ENCODE measurements at regions not wholly inside any gene's neighbourhood (a gene's known extent, or its start where the extent isn't known, plus 50 kb on each side); places are given as distances from the start of the nearest gene placed in this dataset.

DNA sequence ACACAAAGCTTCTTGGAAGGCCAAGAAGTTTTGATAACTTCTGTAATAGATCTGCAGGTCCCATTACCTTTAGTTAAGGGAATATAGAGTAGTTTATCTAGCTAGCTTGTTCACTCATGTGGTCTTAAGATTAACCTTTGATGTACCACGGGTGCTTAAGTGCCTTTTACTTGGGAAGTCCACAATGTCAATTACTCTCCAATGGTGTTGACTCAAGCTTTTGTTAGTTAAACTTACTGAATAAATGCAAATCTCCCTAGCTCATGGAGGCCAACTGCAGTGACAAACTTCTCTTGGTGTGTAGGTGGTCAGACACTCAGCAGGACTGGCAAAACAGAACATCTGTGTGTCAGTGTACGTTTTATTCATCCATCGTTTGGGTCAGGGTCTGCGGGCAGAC lies 501.5 kb downstream of the ELAVL2 start:
- no peak for DNase-seq

DNA sequence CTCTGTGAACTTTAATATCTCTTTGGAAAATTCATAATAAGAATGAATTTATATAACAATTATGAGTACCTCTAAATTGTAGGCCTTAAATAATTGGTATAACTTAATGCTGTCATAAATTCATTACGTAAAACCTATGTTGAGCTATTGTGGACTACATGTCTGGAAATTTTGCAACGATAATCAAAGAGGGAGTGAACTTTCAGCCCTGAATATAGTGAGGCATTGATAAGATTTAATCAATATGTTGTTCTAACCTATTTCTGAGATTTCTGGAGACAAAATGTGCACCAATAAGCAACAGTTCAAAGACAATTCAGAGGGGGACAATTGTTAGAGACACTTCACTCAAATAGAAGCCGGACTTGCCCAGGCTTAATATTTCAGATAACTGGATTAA lies 499.4 kb downstream of the ELAVL2 start:
- DNase-seq: no peak

DNA sequence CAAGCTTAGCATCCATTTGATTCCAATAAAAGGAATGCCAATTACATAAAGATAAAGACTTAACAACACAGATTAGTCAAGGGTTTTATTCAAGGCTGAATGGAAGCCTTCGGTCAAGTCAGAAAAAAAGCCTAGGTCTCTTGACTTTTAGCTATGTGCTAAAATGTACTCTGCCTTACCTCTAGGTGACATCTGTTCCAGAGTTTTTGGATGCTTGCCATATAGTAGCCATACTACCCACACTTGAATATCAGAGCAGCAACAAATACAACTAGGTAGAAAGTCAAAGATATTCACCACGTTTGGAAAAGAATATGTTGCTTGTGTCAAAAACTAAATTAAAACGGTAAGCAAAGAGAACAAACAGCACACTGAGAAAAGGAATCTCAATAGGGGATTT lies 484.7 kb downstream of the ELAVL2 start:
- no peak for DNase-seq

DNA sequence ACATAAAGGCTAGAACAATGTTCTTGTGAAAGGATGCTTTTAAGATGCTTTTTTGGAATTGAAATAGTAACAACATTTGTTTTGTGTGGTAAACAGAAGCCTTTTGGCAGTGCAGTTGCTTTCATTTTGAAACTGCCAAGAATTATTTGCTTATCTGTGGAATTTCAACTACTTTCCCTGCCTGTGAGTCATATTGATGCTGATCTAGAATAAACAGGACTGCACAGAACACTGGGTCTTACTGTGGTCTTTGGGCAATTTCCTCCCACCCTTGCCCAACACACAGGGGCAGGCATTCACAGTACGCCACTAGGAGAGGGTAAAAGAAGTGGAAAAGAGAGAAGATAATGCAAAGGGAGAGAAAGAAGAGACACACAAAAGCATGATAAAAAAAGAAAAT lies 483.7 kb downstream of the ELAVL2 start:
- DNase-seq: no peak

DNA sequence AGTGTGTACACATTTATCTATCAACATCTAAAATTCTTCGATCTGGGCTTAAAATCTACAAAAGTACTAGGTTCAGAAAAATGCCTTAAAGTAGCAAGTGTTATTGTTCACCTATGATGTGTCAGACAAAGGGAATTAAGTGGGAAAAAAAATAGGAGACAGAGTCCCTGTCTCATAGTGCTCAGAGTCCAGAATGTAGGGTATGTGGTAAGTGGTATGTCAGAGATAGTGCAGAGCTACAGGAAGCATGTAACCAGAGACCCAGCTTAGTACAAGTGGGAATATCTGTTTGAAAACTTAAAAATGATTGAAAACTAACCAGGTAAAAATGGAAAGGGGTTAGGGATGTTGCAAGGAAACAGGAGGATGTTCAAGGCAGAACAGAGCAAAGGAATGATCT lies 482.8 kb downstream of the ELAVL2 start:
- DNase-seq: no peak

DNA sequence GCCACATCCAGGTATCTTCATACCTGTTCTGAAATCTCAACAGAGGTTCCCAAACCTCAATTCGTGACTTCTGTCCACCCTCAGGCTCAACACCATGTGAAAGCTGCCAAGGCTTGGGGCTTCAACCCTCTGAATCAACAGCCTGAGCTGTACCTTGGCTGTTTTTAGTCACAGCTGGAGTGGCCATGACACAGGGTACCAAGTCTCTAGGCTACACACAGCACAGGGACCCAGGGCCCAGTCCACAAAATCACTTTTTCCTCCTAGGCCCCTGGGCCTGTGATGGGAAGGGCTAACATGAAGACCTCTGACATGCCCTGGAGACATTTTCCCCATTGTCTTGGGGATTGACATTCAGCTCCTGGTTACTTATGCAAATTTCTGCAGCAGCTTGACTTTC lies 464.9 kb downstream of the ELAVL2 start:
- no peak for DNase-seq

DNA sequence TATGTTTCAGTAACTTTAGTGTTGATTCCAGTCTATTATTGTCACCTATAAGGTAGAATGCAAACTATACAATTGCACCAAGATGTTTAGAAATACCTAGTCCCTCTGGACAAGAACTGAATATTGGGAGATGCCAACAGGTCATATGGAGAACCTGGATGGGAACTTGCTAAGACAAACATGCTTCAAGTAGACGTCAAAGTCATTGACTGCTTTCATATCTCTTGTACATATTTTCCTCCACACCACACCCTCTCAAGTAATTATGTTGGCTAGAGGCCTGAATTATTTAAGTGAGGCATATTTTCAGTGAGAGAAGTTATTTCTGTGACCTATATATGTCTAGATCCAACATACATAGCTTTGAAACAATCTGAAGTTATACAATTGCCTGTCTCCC lies 453.3 kb downstream of the ELAVL2 start:
- DNase-seq: no peak

DNA sequence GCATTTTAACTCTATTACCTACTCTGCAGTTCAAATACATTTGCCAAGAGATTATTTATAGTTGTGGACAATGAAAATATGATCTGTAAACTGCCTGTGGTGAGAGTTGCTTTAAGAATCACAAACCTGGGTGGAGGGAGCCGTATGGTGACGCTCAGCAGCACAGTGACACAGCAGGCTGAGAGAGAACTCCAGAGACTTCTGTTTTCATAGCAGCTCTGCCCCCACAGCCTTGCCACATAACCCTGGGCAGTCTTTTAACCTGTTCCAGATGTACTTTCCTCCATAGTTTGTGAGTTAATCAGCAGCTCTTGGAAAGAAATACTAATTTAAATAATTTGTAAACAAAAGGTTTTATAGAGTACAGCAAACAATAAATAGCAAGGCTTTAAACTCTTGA lies 450.5 kb downstream of the ELAVL2 start:
- no peak for DNase-seq

DNA sequence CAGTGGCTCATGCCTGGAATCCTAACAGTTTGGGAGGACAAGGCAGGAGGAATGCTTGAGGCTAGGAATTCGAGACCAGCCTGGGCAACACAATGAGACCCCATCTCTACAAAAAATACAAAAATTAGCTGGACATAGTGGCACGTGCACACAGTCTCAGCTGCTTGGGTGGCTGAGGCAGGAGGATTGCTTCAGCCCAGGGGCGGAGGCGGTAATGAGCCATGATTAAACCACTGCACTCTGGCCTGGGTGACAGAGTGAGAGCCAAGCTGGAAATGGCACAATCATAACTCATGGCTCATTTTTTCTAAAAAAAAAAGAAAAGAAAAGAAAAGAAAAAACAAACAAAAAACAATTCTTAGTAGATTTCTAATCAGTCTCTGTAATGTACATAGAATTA lies 446.2 kb downstream of the ELAVL2 start:
- no peak for DNase-seq

DNA sequence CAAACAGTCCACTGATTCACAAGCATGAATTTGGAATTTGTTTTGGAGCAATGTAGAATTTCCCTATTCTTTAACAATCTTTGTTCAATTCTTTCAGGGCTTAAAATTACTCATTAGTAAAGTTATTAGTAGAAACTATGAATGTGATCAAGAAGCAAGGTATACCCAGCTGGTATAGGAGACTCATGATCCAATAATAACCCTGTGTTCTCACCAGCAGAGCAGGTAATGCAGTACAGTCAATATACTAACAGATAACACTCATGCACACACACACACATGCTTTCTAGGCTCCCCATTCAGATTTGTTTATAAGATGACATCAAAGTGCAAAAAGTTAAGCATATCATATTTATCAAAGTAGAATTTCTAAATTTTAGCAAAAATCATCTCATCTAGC lies 445.2 kb downstream of the ELAVL2 start:
- DNase-seq: no peak

DNA sequence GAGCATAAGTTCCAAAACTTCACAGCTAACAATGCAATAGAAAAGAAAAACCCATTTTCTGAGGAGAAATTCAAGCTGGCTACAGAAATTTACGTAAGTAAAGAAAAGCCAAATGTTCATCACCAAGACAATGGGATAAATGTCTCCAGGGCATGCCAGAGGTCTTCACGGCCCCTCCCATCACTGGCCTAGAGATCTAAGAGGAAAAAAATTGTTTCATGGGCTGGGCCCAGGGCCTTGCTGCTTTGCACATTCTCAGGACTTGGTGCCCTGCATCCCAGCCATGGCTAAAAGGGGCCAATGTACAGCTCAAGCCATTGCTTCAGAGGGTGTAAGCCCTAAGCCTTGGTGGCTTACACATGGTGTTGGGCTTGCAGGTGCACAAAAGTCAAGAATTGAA lies 443.6 kb downstream of the ELAVL2 start:
- DNase-seq: no peak

DNA sequence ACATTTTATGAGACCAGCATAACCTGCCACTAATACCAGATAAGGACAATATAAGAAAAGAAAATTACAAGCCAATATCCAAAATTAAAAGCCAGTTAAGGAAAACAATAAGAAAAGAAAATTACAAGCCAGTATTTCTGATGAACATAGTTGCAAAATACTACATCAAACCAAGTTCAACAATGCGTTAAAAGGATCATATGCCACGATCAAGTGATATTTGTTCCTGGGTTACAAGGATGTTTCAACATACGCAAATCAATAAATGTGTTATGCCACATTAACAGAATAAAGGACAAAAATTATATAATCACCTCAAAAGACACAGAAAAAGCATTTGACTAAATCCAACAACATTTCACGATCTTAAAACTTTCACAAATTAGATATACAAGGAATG lies 431.9 kb downstream of the ELAVL2 start:
- no peak for DNase-seq

DNA sequence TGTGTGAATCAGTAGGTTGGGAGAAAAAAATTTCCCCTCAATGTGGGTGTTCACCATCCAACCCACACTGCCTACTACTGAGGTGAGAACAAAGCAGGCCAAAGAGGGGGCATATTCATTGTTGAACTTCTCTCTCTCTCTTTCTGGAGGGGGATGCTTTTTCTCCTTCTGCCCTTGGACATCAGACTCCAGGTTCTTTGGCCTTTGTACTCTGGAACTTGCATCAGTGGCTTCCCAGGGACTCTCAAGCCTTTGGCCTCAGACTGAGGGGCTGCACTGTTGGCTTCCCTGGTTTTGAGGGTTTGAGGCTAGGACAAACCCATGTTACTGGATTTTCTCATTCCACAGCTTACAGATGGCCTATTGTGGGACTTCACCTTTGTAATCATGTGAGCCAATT lies 417.2 kb downstream of the ELAVL2 start:
- no peak for DNase-seq

DNA sequence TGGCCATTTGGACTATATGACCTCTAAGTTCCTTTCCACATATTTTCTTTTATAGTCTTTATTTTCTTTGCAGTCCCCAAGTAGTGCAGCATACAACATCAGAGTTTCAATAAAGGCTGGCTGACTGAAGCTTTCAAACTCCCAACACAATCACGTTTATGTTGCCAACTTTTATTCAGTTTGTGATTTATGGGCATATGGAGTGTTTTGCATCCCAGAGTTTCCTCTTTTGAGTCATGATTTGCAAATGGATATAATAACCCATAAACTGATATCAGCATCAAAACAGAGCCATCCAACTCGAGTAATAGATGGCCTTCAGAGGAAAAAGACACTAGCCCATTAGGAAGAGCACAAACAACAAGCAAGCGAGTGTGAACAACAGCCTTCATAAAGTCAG lies 414.0 kb downstream of the ELAVL2 start:
- peak; percentile 8 for DNase-seq

DNA sequence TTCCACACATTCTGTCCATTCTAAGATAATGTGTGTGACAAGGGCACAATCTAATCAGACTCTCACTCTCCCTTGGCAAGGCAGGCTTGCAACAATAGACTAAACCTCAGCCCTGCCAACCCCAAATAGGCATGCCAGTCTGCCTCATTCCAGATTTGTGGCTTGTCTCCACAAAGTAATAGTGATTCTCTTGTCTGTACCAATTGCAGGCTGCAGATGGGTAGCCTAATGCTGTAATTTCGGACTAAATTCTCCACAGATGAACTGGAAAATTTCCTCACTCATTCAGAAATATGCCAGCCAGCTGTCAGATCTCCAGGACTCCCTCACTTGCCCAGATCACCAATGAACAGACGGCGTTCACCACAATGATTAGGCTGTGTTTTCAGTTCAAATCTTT lies 413.6 kb downstream of the ELAVL2 start:
- DNase-seq: peak; percentile 26

DNA sequence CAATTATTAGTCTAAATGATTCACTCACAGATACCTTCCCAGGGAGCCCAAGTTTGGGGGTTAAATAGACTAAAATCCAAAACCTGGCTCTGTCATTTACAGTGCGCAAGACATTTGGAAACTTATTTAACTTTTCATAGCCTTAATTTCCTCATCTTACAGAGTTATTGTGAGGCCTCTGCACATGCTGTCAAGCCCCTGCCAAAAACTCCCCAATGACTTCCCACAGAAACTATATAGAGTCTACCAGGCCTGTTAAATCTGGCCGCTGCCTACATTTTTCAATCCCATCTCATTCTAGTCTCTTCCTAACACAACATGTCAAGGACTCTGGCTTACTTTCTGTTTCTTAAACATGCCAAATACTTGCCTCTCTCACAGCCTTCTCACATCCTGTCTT lies 412.5 kb downstream of the ELAVL2 start:
- peak; percentile 52 for DNase-seq

DNA sequence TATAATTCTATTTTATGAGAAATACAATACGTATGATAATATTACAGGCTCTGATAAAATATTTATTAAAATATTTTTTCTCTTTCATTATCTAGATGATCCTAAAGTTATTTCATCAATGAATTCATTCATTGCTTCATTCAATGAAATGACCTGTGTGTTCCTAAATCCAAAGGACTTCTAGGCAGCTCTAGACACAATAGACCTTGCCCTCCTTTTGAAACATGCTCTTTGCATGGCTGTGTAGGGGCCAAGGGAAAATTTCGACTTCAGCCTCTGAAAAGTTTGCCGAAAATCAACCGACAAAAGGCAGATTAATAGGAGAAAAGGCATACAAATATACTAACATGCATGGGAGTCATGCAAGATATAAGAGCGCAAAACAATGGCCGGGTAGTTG lies 402.0 kb downstream of the ELAVL2 start:
- DNase-seq: no peak

DNA sequence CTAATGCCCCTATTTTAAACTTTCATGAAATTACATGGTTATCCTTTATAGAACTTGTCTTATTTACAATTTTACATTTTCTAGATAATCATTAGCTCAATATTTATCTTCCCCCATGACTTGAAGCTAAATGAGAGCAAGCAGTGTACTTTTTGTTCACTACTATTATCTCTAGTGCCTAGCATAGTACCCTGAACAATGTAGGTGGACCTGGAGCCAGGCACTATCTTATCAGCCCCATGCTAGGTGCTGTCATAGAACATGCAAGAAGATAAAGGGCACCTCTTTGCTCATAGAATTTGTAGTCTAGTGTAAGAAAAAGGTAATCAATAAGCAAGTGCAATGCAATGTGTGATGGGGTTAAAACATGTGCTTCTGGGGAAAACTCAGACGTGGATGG lies 399.9 kb downstream of the ELAVL2 start:
- no peak for DNase-seq

DNA sequence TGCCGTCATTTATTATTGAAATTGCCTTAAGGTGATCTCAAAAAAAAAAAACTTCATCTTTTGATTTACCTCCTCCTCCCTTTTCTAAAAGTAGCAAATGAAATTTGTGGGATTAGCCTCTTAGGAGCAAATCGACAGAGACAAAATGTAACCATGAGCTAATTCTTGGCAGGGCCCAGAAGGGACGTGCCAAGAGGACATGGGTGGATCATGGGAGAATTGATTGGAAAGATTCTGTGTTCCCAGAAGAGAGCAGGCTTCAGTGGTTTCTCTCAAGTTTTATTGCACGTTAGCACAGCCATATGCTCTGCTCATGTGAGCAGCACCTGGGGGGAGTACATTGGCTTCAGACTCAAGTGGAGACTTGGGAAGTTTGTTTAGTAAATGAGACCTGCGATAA lies 394.6 kb downstream of the ELAVL2 start:
- no peak for DNase-seq

DNA sequence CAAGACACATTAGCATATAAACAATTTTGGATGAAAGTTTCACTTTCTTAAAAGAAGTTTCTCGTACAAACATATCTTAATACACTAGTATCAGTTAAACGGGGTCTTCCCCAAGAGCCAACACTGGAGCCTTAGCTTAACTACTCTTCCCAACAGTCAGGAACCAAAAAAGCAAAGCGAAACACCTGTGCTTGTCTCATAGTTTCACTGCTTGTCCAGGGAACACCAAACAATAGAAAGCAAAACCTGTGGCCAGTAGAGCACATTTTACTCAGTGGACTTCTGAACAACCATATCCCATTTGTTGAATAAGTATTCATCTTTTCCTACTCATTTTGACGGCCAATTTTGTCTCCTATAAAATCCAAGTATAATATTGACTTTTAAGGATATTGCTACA lies 391.4 kb downstream of the ELAVL2 start:
- no peak for DNase-seq

DNA sequence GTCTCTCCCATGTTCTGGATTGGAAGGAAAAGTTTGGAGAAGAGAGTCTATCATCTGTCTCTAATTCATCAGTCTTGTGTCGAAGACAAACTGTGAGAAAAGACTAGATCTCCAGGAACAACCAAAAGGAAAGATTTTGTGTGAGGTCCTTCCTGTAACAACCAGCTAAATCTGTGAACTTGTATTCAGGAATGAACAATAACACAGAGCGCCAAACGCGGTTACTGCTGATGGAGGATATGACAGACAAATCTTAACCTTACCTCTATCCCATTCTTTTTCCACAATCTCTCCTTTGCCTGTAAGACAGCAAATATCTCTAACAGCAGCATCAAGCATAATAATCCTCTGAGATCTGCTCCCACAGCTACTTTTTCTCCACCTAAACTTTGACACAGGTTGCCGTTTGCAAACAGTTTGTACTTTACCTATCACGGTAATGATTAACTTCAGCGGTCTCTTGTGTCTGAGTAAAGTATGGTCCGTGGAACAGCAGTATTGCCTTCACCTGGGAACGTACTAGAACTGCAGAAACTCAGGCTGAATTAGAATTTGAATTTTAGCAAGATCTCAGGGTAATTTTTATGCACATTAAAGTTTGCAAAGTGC lies 387.6 kb downstream of the ELAVL2 start:
- DNase-seq: no peak

DNA sequence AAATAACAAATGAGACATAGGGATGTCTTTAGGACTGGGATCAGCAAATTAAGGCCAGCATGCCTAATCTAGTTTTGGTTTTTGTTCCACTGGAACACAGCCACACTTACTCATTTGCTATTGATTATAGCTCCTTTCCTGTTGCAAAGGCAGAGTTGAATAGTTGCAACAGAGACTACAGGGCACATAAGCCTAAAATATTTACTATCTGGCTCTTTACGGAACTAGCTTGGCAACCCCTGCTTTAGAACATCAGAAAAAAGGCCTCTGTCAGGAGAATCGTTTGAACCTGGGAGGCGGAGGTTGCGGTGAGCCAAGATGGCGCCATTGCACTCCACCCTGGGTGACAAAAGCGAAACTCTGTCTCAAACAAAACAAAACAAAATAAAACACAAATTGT lies 384.8 kb downstream of the ELAVL2 start:
- DNase-seq: no peak

DNA sequence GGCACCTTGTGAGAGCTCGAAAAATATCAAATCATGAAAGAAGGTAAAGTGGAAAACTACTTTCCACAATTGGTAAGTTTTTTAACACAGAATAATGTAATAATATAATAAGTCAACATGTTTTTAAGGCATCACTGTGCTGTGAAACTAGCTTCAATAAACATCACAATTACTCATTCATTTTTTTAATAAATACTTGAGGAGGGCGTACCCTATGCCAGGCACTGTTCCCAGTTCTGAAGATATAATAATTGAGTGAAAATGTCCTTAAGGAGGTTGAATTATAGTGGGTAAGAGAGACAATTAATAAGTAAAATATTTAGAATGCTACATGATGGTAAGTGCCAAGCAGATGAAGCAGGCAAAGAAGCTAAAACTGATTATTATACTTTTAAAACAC lies 381.4 kb downstream of the ELAVL2 start:
- DNase-seq: no peak

DNA sequence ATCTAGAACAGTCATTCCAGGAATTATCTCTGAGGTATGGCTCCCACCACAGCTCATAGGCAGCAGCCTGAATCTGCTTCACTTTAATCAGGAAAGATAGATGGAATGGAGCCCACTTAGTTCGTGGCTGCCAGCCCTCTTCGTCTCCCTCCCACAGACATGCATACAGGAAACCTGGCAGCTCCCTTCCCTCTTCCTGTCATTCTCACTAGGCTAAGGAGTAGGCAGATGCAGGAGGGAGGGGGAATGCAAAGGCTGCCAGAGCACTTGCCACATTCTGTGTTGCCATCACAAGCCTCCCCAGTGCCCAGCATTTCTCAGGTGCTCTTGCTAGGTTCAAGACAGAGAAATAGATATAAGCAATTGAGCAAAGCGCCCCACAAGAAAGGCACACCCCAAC lies 378.9 kb downstream of the ELAVL2 start:
- no peak for DNase-seq

DNA sequence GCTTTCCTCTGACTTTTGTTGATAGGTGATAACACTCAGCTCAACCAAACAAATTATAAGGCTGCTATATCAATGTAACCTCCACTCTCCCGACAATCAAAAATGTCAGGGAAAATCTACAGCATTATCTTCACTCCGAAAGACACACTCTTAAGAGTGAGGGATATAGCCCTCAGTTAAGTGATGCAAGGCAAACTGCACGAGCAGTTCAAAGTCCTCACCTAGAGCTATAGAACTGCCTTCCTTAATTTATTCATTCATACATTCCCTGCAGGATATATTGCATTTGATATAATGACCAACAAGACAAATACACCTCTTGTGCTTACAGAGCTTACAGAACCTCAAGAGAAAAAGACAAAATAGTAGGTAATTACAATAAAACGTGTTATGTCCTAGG lies 378.1 kb downstream of the ELAVL2 start:
- no peak for DNase-seq

Measured in hindlimb muscle (tissue), 1 donor.